Urothelium cell line (cell line): ENCODE measurements at regions not wholly inside any gene's neighbourhood (a gene's known extent, or its start where the extent isn't known, plus 50 kb on each side); places are given as distances from the start of the nearest gene placed in this dataset.
"Not testable (repeated sequence)": the region's sequence is repeated elsewhere in the genome, so short reads cannot be mapped to it uniquely, and the experiment has no call there.

Experiments used
- DNase-seq: peaks from one replicate; pipeline ENCODE4 v3.0.0; 2011; ENCODE audit warnings: low spot score, mixed read lengths
- FAIRE-seq: peaks from 2 replicates; lab custom pipeline; 2011; peaks lifted over from hg19 to GRCh38; lab: Jason Lieb, UNC

GRCh38 chr9:24712206-24712605, 166.5 kb upstream of the IZUMO3 start:
- DNase-seq, result no peak
- FAIRE-seq, result no peak

GRCh38 chr9:24708814-24709213, 163.1 kb upstream of the IZUMO3 start:
- DNase-seq (no peak), FAIRE-seq (no peak)

GRCh38 chr9:24698881-24699518, 153.3 kb upstream of the IZUMO3 start:
- DNase-seq (no peak), FAIRE-seq (no peak)

GRCh38 chr9:24672336-24672735, 126.6 kb upstream of the IZUMO3 start:
- DNase-seq, result no peak
- no peak for FAIRE-seq

GRCh38 chr9:24657387-24657786, 111.7 kb upstream of the IZUMO3 start:
- no peak for DNase-seq
- FAIRE-seq, result no peak

- FAIRE-seq (no peak), DNase-seq (no peak)
These were observed 106.5 kb upstream of the IZUMO3 start for GRCh38 chr9:24652181-24652580.

- not testable (repeated sequence) for DNase-seq, FAIRE-seq
These were observed 83.1 kb upstream of the IZUMO3 start for GRCh38 chr9:24628809-24629208.

- FAIRE-seq (no peak), DNase-seq (no peak)
These were observed 79.4 kb upstream of the IZUMO3 start for GRCh38 chr9:24625097-24625496.

GRCh38 chr9:24624481-24624880, 78.8 kb upstream of the IZUMO3 start:
- FAIRE-seq (no peak), DNase-seq (no peak)

- DNase-seq, result no peak
- FAIRE-seq, result no peak
These were observed 75.0 kb upstream of the IZUMO3 start for GRCh38 chr9:24620741-24621140.

- FAIRE-seq (no peak), DNase-seq (no peak)
These were observed 71.2 kb upstream of the IZUMO3 start for GRCh38 chr9:24616863-24617262.

GRCh38 chr9:24614070-24614469, 68.4 kb upstream of the IZUMO3 start:
- DNase-seq, result peak; percentile 6

GRCh38 chr9:24608599-24608998, 62.9 kb upstream of the IZUMO3 start:
- FAIRE-seq (no peak), DNase-seq (no peak)

More at GRCh38 chr9:24614070-24614469, 68.4 kb upstream of the IZUMO3 start:
- FAIRE-seq, result no peak

- DNase-seq (peak; percentile 4), FAIRE-seq (no peak)
These were observed 57.1 kb upstream of the IZUMO3 start for GRCh38 chr9:24602693-24603352.
